ENCODE measurements at regions not wholly inside any gene's neighbourhood (a gene's known extent, or its start where the extent isn't known, plus 50 kb on each side); places are given as distances from the start of the nearest gene placed in this dataset.

GRCh38 chr3:25854635-25855034, 64.7 kb downstream of the OXSM start:
- no peak for TF ChIP-seq CTCF (conservative IDR thresholded peaks at IDR 0.05)
- H3K27ac Mint-ChIP-seq, result peak overlapping the region; percentile 19
- H3K36me3 Mint-ChIP-seq, result no peaks in the 10 kb centered on the region
- H3K27me3 Mint-ChIP-seq, result no peaks in the 10 kb centered on the region
- no peak for DNase-seq (ENCODE audit: extremely low spot score, unreplicated experiment)
- peaks cover 10% of the 10 kb centered on the region for H3K4me1 Mint-ChIP-seq (ENCODE audit: unreplicated experiment)
- no peak overlapping the region for H3K4me3 Mint-ChIP-seq
- H3K9me3 Mint-ChIP-seq, result peaks cover 3% of the 10 kb centered on the region

- TF ChIP-seq CTCF (conservative IDR thresholded peaks at IDR 0.05), result no peak
- Mint-ChIP-seq H3K4me1 (ENCODE audit: unreplicated experiment) (peaks cover 10% of the 10 kb centered on the region), H3K9me3 (peaks cover 3% of the 10 kb centered on the region), H3K27me3 (no peaks in the 10 kb centered on the region), H3K27ac (peak overlapping the region; percentile 19), H3K4me3 (peak overlapping the region; percentile 6), H3K36me3 (no peaks in the 10 kb centered on the region)
- no peak for DNase-seq (ENCODE audit: extremely low spot score, unreplicated experiment)
Observed at GRCh38 chr3:25855266-25855784, 65.4 kb downstream of the OXSM start.

GRCh38 chr3:25856902-25857518, 67.1 kb downstream of the OXSM start:
- Mint-ChIP-seq H3K36me3 (no peaks in the 10 kb centered on the region), H3K9me3 (peaks cover 3% of the 10 kb centered on the region), H3K27ac (peak overlapping the region; percentile 46), H3K27me3 (no peaks in the 10 kb centered on the region), H3K4me3 (no peak overlapping the region), H3K4me1 (ENCODE audit: unreplicated experiment) (peaks cover 10% of the 10 kb centered on the region)
- peak; percentile 84 for TF ChIP-seq CTCF (conservative IDR thresholded peaks at IDR 0.05)
- DNase-seq (ENCODE audit: extremely low spot score, unreplicated experiment), result no peak

- no peak overlapping the region for H3K27ac Mint-ChIP-seq
- H3K4me1 Mint-ChIP-seq (ENCODE audit: unreplicated experiment), result no peaks in the 10 kb centered on the region
- H3K36me3 Mint-ChIP-seq, result no peaks in the 10 kb centered on the region
- no peak for DNase-seq (ENCODE audit: extremely low spot score, unreplicated experiment)
- no peak for TF ChIP-seq CTCF (conservative IDR thresholded peaks at IDR 0.05)
- H3K27me3 Mint-ChIP-seq, result no peaks in the 10 kb centered on the region
- peaks cover 3% of the 10 kb centered on the region for H3K9me3 Mint-ChIP-seq
- H3K4me3 Mint-ChIP-seq, result no peak overlapping the region
Observed at GRCh38 chr3:25861566-25861965, 71.7 kb downstream of the OXSM start.

GRCh38 chr3:25863011-25863415, 73.1 kb downstream of the OXSM start:
- H3K36me3 Mint-ChIP-seq, result no peaks in the 10 kb centered on the region
- no peaks in the 10 kb centered on the region for H3K4me1 Mint-ChIP-seq (ENCODE audit: unreplicated experiment)
- TF ChIP-seq CTCF (conservative IDR thresholded peaks at IDR 0.05), result no peak
- H3K27ac Mint-ChIP-seq, result no peak overlapping the region
- H3K4me3 Mint-ChIP-seq, result no peak overlapping the region
- H3K27me3 Mint-ChIP-seq, result no peaks in the 10 kb centered on the region
- no peaks in the 10 kb centered on the region for H3K9me3 Mint-ChIP-seq
- DNase-seq (ENCODE audit: extremely low spot score, unreplicated experiment), result no peak

Measured in type B pancreatic cell (in vitro differentiated cells).